HG03045 (cell line): ENCODE measurements at regions not wholly inside any gene's neighbourhood (a gene's known extent, or its start where the extent isn't known, plus 50 kb on each side); places are given as distances from the start of the nearest gene placed in this dataset.

Experiments
- ATAC-seq: cut with Tn5 transposase; IDR thresholded peaks from one replicate; pipeline ENCODE4 v1.9.1; 2021; ENCODE audit warnings: mild to moderate bottlenecking, moderate library complexity; ENCODE audit not compliant: unreplicated experiment

DNA sequence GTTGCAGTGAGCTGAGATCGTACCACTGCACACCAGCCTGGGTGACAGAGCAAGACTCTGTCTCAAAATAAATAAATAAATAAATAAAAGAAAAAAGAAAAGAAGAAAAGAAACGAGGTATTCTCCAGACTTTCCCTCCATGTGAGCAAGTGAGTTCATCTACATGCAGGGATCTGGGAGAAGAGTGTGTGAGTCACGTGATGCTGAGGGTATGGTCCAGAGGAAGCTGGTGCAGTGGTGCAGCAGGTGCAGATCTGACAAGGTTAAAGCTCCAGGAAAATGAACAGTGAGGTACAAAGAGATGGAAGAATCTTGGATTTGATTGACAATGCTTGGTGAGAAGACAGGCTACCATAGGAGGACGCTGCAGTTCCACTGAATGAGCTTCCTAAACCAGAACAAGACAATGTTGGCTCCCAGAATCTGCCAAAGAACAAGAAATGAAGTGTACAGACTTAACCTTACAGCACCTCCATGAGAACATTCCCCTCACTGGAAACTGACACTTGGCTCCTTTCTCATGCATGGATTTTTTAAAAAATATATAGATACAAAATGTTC lies 79.5 kb upstream of the BTBD3 start:
- ATAC-seq: no peak

DNA sequence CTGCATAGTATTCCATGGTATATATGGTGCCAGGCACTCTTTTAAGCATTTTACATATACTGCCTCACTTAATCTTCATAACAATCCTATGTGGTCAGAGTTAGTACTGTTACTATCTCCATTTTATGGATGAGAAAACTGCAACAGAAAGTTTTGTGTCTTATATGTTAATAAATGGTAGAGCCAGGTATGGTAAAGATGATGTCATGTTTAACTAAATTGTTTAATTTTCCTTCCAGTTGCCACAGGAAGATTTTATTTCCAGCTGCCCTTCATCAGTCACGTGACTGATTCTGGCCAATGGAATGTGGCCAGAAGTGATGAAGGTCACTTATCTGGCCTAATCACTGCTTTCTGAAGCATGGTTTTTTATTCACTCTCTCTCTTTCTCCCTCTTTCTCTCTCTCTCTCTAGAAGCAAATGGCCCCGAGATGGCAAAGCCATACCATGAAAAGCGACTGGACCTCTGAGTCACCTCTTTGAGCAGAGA lies 75.7 kb upstream of the BTBD3 start:
- no peak for ATAC-seq

DNA sequence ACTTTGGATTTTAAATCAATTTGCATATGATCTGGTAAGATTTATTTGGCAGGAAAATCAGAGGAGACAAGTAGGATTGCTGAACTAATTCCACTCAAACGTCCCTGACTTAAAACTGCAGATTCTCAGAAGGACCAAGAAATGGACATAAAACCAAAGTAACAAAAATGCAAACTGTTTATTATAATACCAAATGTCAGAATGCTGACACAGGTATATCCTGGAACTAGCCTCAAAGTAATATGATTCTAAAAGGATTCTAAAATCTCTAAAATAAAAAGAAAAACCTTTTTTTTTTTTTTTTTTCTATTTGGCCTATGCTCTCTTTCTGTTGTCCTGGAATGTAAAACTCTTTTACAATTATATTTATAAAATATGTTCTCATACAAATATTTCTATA lies 74.4 kb upstream of the BTBD3 start:
- no peak for ATAC-seq

DNA sequence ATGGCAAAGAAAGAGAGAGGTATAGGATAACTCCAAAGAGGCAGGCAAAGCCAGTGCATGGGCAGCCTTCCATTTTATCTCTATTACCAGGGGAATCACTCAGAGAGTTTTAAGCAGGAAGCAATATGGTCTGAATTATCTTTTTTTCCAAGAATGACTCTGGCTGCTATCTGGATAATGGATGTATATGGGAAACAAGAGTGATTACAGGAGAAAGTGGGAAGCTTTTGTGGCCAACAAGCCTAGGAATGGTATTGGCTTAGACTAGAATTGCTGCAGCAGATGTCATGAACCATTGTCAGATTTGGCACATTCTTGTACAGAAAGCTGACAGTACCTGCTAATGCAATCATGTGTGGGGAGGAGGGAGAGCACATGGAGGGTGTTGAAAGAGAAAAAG lies 73.0 kb upstream of the BTBD3 start:
- no peak for ATAC-seq

DNA sequence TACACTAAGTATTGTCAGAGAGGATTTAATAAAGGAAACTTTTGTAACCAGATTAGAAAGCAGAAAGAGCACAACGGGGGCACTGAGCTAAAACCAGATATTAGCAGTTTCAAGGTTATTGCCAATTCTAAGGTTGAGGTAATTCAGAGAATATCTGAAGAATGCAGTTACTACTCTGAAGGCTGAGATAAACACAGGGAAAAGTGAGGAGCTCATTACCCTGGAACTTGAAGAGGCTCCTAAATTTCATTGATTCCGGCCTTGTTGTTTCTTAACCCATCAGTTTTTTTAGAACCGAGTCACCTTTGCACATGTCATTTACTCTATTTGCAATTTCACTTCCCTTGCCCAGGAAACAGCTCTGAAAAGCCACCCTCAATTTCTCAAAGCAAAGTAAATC lies 72.4 kb upstream of the BTBD3 start:
- no peak for ATAC-seq

DNA sequence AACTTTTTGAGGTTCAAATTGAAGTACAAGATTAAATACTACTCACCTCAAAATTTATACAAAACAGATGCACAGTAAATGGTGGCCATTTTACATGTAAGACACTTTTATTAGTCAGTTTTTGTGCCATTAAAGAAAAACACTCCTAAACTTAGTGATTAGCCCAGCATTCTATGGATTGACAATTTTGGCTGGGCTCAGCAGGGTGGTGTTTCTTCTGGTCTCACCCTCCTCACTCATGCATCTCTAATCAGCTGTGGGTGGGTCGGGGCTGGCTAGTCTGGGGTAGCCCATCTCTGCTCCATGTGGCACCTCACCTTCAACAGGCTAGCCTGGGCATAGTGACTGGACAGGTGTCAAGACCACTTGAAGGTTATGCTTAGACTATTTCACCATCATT lies 71.6 kb upstream of the BTBD3 start:
- no peak for ATAC-seq

DNA sequence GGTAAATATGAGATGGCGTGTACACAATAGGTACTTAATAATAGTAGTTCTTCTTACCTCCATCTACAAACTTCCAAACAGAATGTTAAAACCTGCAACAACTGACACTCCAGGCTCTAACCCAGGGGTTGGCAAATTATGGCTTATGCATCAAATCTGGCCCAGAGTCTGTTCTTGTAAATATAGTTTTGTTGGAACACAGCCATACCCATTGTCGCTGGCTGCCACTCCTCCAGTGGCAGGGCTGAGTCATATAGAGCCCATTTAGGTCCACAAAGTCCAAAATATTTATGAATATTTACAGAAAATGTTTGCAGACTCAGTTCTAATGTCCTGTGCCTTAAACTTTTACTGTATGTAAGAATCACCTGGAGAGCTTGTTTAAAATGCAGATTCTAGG lies 69.9 kb upstream of the BTBD3 start:
- ATAC-seq: no peak

DNA sequence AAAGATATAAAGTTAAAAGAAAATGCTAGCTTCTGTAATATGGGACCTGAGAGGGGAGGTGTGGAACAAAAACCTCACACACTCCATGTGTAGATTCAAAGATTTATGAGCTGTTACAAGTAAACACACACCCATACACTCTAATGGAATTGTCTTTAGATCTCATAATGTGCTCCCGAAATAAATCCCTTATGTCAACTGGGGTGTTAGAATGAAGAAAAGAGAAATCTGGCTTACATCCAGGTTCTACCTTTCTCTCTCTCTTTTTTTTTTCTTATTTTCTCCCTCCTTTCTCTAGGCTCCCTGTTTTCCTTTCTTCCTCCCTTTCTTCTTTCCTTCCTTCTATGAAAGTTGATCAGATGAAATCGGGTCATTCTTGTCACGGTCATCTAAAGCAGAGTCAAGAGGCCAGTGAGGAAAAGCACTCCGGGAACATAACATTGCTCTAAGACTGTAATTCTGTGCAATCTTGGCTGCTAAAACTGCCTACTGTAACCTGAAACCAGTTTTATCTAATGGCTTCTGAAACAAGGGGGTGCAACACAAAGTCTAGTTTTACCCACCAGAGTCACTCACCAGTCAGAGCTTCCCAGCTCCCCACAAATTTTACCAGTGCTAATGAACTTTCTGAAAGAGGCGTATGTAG lies 68.3 kb upstream of the BTBD3 start:
- no peak for ATAC-seq

DNA sequence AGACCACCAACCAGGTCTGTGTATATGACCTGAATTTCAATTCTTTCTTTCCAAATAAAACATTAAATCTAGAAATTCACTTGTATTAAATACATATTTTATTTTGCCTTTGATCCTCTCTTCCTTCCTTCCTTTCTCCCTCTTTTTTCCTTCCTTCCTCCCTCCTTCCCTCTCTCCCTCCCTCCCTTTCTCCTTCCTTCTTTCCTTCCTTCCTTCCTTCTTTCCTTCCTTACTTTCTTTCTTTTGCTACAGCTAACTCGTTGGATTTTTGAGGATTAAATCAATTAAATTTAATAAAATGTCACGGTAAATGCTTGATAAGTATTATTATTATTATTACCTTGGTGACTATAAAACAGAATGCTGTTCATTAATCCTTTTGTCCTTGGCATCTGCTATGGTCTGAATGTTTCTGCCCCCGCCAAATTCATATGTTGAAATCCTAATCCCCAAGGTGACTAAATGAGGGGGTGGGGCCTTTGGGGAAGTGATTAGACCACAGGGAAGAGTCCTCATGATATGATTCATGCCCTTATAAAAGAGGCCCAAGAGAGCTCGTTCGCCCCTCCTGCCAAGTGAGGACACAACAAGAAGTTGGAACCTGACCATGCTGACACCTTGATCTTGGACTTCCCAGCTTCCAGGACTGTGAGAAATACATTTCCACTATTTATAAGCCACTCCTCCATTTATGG lies 67.6 kb upstream of the BTBD3 start:
- no peak for ATAC-seq

DNA sequence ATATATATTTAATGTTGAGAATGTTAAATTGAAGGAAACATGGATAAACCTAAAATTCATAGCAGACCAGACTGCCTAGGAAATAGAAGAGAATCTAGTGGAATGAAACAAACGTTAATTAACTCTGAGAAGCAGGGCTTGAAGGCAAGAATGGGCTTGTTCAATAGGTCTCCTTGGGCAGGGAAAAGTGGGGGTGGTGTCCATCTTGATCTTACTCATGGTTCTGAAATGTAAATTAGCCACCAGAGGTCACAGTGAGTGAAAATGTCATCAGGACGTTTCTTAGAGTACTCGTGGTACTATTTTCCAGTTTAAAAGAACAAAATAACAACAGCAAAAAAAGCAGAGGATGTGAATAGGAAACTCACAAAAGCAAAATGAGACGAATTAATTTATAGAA lies 66.8 kb upstream of the BTBD3 start:
- no peak for ATAC-seq

DNA sequence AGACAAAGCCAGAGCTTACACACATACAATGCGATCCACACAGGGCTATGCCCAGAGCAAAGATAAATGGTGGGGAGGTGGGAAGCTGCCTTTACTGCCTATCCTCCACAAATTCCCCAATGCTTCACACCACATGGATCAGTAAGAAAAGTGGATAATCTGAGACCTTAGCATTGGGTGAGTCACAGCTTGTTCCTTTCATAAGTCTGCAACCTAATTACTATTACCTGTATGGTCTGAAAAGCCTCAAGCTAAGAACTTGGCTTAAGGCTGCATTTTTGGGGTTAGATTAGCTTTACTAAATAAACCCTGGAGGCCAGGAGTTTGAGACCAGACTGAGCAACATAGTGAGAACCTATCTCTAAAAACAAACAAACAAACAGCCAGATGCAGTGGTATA lies 66.0 kb upstream of the BTBD3 start:
- ATAC-seq: no peak

DNA sequence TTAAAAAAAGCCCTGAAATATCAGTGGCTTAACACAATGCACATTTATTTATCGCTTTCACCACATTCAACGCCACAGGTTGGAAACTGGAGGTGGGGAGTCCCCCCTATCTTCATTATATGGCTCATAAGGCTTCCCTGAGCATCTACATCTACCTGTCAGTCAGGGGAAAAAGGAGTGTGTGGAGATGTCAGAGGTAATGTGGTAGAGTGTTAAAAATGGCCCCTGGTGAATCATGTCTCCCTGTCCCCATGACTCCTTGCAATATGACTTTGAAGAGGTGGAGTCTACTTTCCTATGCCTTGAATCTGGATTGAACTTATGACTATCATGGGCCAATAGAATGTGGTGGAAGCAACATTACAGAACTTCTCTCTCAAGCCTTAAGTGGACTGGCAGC lies 65.5 kb upstream of the BTBD3 start:
- no peak for ATAC-seq

DNA sequence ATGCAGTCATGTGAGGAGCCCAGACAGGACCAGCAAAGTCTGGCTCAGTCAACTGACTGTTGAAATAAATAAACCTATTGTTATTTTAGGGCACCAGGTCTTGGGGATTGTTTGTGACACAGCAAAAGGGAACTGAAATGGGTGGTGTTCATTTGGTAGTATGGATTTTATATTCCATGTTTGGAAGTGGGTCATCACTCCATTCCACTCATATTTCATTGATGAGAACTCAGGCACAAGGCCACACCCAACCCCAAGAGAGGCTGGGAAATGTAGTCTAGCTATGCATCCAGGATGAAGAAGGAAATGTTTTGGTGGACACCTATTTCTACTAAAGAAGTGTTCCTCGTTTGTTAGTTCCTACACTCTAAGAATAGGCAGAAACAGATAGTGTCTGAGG lies 64.9 kb upstream of the BTBD3 start:
- no peak for ATAC-seq

DNA sequence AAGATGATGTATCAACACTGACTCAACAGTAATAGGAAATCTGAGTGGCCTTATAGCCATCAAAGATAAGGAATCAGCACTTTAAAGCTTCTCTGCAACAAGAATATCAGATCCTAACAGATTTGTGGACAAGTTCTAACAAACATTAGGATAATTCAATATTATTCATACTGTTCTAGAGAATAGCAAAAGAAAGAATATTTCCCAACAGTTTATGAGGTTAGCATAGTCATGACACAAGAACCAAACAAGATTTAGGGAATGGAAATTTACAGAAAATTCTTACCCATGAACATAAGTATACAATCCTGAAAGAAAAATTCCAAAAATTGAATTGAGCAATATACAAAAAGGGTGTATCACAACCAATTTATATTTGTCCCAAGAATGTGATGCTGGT lies 64.3 kb upstream of the BTBD3 start:
- no peak for ATAC-seq

DNA sequence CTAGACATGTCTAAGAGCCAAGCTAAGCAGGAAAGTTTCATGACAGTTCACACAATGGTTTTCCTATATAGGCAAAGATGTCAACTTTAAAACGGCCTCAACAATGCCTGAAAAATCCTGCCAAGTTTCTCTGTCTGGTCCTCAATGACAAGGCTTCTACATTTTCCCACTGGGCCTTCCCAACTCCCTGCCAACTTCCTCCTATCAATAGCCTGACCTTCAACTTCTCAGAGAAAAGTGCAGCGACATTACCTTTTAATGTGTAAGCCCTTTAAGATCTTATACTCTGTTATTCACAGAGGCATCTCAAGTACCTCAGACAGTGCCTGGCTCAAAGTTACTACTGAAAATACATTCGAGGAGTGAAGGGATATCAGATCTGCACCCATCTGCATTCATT lies 56.2 kb upstream of the BTBD3 start:
- ATAC-seq: no peak

DNA sequence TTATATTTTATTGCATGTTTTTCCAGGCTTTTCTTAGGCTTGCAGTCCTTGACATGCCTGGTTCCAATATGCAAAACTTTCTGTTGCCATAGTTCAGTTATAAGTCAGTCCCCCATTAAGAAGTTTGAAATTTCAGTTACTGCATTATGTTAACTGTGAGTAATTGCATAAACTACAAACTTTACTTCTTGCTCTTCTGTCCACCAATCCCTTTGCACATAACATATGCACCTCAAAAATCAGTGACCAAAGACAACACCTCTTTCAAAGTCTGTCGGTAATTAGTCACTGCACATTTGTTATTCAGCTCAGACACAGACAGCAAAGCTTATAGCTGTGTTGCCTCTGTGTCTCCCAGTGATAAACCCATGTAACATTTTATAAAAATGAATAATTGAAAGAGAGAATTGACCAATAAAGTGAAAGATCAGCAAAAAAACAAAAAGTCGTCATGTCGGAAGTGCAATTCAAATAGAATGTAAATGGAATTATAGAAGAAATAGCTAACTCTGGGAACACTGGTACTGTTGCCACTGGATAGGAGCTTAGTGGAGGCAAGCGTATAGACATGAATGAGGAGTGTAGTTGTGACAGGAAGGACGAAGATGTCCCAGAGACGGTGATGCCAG lies 50.3 kb upstream of the BTBD3 start:
- ATAC-seq: no peak
